GM21528 (cell line): ENCODE measurements at regions not wholly inside any gene's neighbourhood (a gene's known extent, or its start where the extent isn't known, plus 50 kb on each side); places are given as distances from the start of the nearest gene placed in this dataset.

Source experiments
- ATAC-seq: cut with Tn5 transposase; IDR thresholded peaks from one replicate; pipeline ENCODE4 v1.9.1; 2021; ENCODE audit warnings: mild to moderate bottlenecking, moderate library complexity; ENCODE audit not compliant: unreplicated experiment, low FRiP score

- no peak for ATAC-seq
Observed at GRCh38 chr1:199301472-199302217, 662.8 kb downstream of the PTPRC start.

GRCh38 chr1:199302554-199302953 lies 663.7 kb downstream of the PTPRC start:
- no peak for ATAC-seq

GRCh38 chr1:199303035-199303434 lies 664.2 kb downstream of the PTPRC start:
- ATAC-seq, result no peak

- ATAC-seq, result no peak
Observed at GRCh38 chr1:199305053-199305452, 666.2 kb downstream of the PTPRC start.

- no peak for ATAC-seq
Observed at GRCh38 chr1:199307496-199308264, 668.8 kb downstream of the PTPRC start.

- no peak for ATAC-seq
Observed at GRCh38 chr1:199308349-199308846, 669.6 kb downstream of the PTPRC start.

GRCh38 chr1:199310708-199311107 lies 671.9 kb downstream of the PTPRC start:
- ATAC-seq, result no peak

GRCh38 chr1:199311478-199312262 lies 672.8 kb downstream of the PTPRC start:
- ATAC-seq, result no peak

GRCh38 chr1:199312626-199313025 lies 673.8 kb downstream of the PTPRC start:
- no peak for ATAC-seq

GRCh38 chr1:199313444-199313843 lies 674.6 kb downstream of the PTPRC start:
- ATAC-seq, result no peak

GRCh38 chr1:199319341-199319740 lies 680.5 kb downstream of the PTPRC start:
- ATAC-seq, result no peak

- ATAC-seq, result no peak
Observed at GRCh38 chr1:199322278-199322677, 683.4 kb downstream of the PTPRC start.

- ATAC-seq, result no peak
Observed at GRCh38 chr1:199333180-199333579, 694.3 kb upstream of the NR5A2 start.

- ATAC-seq, result no peak
Observed at GRCh38 chr1:199335496-199335895, 692.0 kb upstream of the NR5A2 start.

- ATAC-seq, result no peak
Observed at GRCh38 chr1:199336745-199337640, 690.5 kb upstream of the NR5A2 start.

- ATAC-seq, result no peak
Observed at GRCh38 chr1:199338760-199339159, 688.8 kb upstream of the NR5A2 start.

- no peak for ATAC-seq
Observed at GRCh38 chr1:199352351-199352750, 675.2 kb upstream of the NR5A2 start.

GRCh38 chr1:199353906-199354305 lies 673.6 kb upstream of the NR5A2 start:
- no peak for ATAC-seq

- ATAC-seq, result no peak
Observed at GRCh38 chr1:199356561-199356960, 670.9 kb upstream of the NR5A2 start.

- ATAC-seq, result no peak
Observed at GRCh38 chr1:199357599-199357998, 669.9 kb upstream of the NR5A2 start.
